NOMO-1 (cell line): ENCODE measurements at regions not wholly inside any gene's neighbourhood (a gene's known extent, or its start where the extent isn't known, plus 50 kb on each side); places are given as distances from the start of the nearest gene placed in this dataset.

Experiments
- DNase-seq, 2 experiments: peaks; one replicate each; lab custom pipeline; 2025; ENCODE audit not compliant: unreplicated experiment in 2 of 2; lab: John Stamatoyannopoulos, UW

- no peak for DNase-seq
Observed at GRCh38 chr5:158644301-158644700, 455.4 kb downstream of the EBF1 start.

- DNase-seq = no peak
Observed at GRCh38 chr5:158643840-158644239, 455.9 kb downstream of the EBF1 start.

- no peak for DNase-seq
Observed at GRCh38 chr5:158642879-158643278, 456.8 kb downstream of the EBF1 start.

GRCh38 chr5:158641016-158641415 lies 458.7 kb downstream of the EBF1 start:
- DNase-seq = no peak

GRCh38 chr5:158640593-158640980 lies 459.1 kb downstream of the EBF1 start:
- no peak for DNase-seq

- no peak for DNase-seq
Observed at GRCh38 chr5:158639881-158640592, 459.7 kb downstream of the EBF1 start.

GRCh38 chr5:158638396-158638795 lies 461.3 kb downstream of the EBF1 start:
- no peak for DNase-seq

- no peak for DNase-seq
Observed at GRCh38 chr5:158637039-158637438, 462.7 kb downstream of the EBF1 start.

GRCh38 chr5:158635565-158635964 lies 464.2 kb downstream of the EBF1 start:
- no peak for DNase-seq

- no peak for DNase-seq
Observed at GRCh38 chr5:158634714-158635113, 465.0 kb downstream of the EBF1 start.

GRCh38 chr5:158629591-158630312 lies 470.0 kb downstream of the EBF1 start:
- no peak for DNase-seq

GRCh38 chr5:158626718-158627117 lies 473.0 kb downstream of the EBF1 start:
- DNase-seq = no peak

- no peak for DNase-seq
Observed at GRCh38 chr5:158623971-158624370, 475.7 kb downstream of the EBF1 start.

GRCh38 chr5:158621391-158621790 lies 478.3 kb downstream of the EBF1 start:
- DNase-seq = no peak

GRCh38 chr5:158619083-158619788 lies 480.5 kb downstream of the EBF1 start:
- DNase-seq = no peak

GRCh38 chr5:158618256-158618655 lies 481.5 kb downstream of the EBF1 start:
- DNase-seq = no peak

GRCh38 chr5:158616707-158617106 lies 483.0 kb downstream of the EBF1 start:
- DNase-seq = no peak

GRCh38 chr5:158614951-158615350 lies 484.8 kb downstream of the EBF1 start:
- no peak for DNase-seq

GRCh38 chr5:158611581-158611980 lies 488.1 kb downstream of the EBF1 start:
- no peak for DNase-seq

GRCh38 chr5:158610051-158610415 lies 489.7 kb downstream of the EBF1 start:
- no peak for DNase-seq

- no peak for DNase-seq
Observed at GRCh38 chr5:158609333-158610050, 490.2 kb downstream of the EBF1 start.
